GM18508 (cell line): ENCODE measurements at regions not wholly inside any gene's neighbourhood (a gene's known extent, or its start where the extent isn't known, plus 50 kb on each side); places are given as distances from the start of the nearest gene placed in this dataset.
"Not testable (repeated sequence)": the region's sequence is repeated elsewhere in the genome, so short reads cannot be mapped to it uniquely, and the experiment has no call there.

ENCODE experiments used
- ATAC-seq: cut with Tn5 transposase; IDR thresholded peaks from one replicate; pipeline ENCODE4 v1.9.1; 2021; ENCODE audit warnings: moderate number of reproducible peaks; ENCODE audit not compliant: insufficient read depth, unreplicated experiment

DNA sequence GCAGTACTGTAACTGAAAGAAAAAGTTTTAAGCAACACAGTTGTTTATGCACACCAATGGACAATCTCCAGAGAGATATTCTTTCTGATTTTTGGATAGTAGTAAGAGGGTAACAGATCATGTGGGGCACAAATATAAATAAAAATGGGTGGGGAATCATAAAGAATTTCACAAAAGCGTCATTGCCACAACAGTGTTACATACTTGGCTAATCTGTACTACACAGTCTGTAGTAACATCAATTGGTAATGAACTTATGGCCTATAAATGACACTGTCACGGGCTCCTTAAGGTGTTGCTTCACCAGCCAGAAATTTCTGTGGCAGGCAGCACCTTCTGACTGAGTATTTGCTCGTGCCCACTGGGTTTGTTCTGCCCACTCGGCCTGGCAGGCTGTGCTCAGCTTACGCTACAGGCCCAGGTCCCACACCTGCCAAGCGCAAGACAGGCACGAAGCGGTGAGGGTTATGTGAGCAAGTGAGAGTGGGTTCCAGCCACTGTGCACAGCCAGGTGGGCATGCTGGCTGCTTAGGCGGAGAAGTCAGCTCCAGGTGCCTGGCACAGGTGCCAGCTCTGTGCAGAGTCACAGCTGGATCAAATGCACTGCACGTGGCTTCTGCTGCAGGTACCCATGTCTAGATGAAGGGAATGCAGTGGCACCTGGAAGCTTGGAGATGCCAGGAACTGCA is 532.5 kb upstream of the SLC39A10 start:
- no peak for ATAC-seq

DNA sequence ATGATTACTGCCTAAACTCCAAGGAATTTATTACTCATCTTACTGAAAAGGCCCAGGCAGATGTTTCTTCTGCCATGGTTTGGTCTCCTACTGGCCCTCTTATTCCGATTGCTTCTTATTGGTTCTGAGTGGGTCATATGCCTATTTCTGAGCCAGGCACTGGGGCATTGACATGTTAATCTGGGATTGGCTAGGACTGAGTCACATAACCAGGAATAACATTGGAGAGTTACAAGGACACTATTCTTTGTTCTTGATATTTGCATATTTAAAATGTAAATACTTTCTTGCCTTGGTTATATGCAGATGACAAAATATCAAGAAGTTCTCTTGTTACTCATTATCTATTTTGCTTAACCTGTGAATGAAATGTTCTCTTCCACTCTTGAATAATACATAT is 534.4 kb upstream of the SLC39A10 start:
- ATAC-seq, result no peak

- ATAC-seq, result no peak
These were observed 535.7 kb upstream of the SLC39A10 start for GRCh38 chr2:195121341-195121740.

GRCh38 chr2:195119231-195119630 is 537.8 kb upstream of the SLC39A10 start:
- no peak for ATAC-seq

GRCh38 chr2:195118276-195118675 is 538.8 kb upstream of the SLC39A10 start:
- no peak for ATAC-seq

DNA sequence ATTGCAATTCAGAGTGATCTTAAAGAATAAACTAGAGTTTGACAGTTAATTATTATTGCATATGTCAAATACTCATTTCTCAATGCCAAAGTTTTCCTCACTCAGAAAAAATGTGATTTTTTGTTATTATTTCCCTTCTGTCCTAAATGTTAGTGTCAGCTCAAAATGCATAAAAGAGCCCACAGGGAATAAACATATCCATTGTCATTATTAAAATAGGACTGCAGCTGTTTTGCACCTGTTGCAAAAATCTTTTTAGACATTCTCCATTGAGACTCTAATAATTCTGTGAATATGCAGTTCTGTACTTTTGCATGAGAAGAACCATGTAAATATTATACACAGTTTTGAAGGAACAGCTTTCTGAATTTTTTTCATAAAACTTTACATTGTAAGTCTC is 540.0 kb upstream of the SLC39A10 start:
- ATAC-seq, result no peak

GRCh38 chr2:195115738-195116137 is 541.3 kb upstream of the SLC39A10 start:
- ATAC-seq, result no peak

DNA sequence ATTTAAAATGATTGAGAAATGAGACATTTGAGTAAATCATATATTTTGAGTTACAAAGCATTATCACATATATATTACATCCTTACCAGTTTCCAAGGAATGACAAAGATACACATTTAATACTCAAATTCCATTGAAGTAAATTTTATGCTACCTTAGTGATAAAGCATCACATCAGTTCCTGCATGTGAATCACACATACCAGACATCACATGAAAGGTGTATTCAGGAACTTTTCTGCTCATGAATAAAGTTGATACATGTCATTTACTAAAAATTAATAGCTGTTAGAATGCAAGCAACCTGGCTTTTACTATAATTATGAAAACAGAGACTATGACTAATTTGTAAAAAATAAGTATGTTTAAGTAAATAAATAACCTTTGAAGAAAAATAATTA is 548.8 kb upstream of the SLC39A10 start:
- ATAC-seq, result no peak

- no peak for ATAC-seq
These were observed 550.2 kb upstream of the SLC39A10 start for GRCh38 chr2:195106681-195107380.

GRCh38 chr2:195105581-195105980 is 551.4 kb upstream of the SLC39A10 start:
- no peak for ATAC-seq

DNA sequence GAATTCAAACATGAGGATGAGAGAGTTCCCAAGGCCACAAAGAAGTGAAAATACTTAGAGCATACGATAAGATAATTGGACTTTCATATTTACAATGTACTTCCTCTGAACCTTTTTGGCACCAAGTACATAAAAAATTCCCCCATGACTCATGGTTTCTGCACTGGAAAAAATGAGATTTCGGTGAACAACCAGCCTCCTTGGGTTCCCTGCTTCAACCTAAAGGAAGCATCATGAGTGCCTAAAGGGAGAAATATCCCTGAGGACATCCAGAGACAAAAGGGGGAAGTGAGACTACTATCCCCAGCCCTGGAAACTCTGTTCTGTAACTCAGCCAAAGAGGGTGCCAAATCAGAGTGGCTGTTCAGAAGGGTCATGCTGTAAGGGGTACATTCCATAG is 562.7 kb upstream of the SLC39A10 start:
- no peak for ATAC-seq

DNA sequence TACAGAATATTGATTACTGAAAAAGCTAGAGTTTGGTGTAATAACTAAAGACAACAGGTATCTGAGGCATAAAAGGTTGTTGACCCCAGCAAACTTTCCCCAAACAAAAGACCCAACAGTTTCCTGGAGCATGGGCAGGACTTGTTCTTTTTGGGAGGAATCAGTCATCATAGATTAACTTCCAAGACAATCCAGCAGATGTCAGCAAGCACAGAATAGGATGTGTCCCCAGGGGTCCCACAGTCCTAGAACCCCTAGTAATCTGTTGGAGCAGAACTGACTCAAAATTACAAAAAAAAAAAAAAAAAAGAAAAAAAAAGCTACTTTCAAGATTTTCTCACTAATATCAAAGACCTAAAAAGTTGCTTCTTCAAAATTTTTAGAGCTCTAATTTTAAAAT is 564.7 kb upstream of the SLC39A10 start:
- ATAC-seq, result no peak

GRCh38 chr2:195072806-195073205 is 584.2 kb upstream of the SLC39A10 start:
- not testable (repeated sequence) for ATAC-seq

DNA sequence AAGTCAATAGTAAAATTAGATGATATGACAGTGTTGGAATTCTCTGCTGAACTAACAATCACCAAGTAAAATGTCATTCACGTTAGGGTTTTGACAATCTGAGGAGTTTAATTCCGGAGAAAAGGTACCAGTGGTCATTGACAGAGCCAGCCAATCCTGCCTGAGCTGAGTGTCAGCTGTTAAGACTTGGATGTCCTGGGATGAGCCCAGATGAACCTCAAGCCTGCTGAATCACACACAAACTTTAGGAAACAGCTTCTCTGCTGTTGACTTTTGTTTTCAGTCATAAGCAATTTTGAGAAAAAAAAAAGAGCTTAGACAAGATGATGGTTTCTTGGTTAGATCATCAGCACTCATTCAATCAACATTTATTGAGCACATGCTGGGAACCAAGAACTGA is 600.0 kb upstream of the SLC39A10 start:
- ATAC-seq, result no peak

DNA sequence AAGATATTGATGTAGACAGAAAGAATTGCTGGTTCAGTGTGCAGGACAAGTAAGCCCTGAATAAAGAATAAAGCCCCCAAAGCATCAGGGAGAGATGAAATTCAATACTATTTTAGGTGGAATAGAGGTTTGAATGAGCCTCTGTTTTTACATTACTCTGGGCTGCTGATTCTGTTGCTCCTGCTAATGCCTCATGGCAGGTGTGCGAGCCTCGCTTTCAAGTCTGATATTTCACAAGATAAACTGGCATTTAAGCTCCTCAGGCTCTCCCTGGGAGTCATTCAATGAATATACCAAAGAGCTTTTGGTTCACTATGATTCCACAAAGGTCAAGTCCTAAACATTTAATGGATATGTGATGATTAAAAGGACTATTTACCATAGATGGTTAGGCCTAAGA is 601.0 kb upstream of the SLC39A10 start:
- ATAC-seq, result no peak

- no peak for ATAC-seq
These were observed 605.6 kb upstream of the SLC39A10 start for GRCh38 chr2:195051401-195051800.

DNA sequence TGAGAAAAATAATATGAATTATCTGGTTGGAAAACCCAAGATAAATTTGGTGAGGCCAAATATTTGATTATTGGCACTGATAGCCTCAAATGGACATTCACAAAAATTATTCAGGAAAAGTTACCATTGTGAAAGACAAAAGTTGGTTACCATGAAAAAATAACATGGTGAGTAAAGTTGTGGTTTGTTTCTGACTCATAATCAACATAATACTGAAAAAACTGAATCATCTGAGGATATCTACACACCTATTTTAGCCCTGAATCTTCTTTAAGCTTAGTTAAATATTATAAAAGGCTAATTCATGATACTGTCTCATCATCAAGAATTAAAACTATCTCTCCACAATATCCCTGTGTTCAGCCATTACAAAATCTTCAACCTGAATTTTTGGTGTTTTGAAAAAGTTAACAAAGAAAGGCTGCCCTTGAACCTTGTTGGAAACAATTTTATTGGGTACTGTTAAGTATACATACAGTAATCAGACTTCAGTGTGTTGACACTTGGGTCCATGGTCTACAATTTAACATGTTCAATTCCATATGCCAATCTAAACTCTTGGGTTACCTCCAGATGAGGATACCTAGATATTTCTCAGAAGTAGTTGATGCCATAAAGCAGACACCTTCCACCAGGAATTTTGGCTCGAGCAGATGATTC is 607.5 kb upstream of the SLC39A10 start:
- peak; percentile 92 for ATAC-seq

GRCh38 chr2:195047955-195048354 is 609.1 kb upstream of the SLC39A10 start:
- no peak for ATAC-seq

- no peak for ATAC-seq
These were observed 612.2 kb upstream of the SLC39A10 start for GRCh38 chr2:195044801-195045200.

DNA sequence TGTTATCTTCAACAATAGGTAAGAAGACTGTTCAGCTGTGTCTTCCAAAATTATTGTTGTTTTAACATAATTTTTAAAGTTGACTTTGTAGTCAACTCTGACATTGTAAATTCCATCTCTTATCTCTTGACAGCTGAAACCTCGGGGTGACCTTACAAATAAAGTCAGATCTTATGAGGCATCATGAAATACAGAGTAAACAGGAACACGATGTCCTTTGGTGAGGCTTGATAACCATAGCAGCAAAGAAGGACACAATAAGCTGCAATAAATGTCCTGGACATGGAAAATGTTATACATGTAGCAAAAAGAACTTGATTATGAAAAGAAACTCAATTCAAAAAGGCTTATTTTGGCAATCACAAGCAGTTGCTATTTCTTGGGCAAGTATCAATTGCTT is 618.9 kb upstream of the SLC39A10 start:
- no peak for ATAC-seq

DNA sequence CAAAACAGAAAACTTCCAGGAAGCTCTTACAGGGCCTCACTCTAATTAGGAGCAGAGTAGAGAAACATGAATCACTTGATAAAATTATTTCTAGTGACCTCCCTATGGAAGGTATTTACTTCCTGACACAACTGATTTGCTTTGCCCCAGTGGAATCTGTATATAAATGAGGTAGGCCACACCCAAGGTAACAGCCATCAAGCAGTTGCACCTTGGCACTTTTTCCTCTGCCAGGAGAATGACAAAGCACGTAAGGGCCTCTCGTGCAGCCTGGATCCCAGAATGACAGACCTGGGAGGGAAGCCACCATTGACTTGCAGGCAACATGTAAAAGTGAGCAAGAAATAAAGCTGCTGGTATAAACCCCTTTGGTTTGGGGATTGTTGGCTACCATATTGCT is 620.0 kb upstream of the SLC39A10 start:
- ATAC-seq, result no peak

DNA sequence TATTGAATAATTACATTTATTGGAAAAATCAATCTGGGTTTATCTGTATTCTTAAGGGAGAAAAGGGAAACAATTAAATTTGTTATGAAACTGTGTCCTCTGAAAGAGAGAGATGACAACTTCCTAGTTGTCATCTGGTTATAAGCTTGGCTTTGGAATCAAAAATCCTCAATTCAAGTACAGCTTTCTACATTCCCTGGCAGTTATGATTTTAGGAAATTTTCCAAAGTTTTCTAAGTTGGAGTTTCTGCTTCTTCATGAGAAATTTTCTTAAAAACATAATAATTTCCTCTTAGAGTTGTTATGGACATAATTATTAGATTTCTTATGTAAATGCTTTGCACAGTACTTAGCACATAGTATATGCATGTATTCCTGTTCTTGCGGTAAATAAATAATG is 625.6 kb upstream of the SLC39A10 start:
- no peak for ATAC-seq
